ENCODE measurements at regions not wholly inside any gene's neighbourhood (a gene's known extent, or its start where the extent isn't known, plus 50 kb on each side); places are given as distances from the start of the nearest gene placed in this dataset.

DNA sequence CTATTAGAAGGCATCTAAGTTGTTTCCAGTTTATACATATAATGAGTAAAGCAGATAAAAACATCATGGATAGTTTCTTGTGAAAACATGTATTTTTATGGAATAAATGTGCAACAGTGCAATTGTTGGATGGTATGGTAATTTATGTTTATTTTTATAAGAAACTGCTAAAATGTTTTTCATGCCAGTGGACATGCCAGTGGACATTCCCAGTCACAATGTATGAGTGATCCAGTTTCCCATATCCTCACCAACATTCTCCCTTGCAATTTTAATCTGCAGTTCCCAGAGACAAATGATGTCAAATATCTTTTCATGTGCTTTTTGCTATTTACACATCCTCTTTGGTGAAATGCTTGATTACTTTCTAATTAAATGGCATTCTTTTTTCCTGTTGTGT, 818.6 kb downstream of the SUCLG1 start:
- intact Hi-C loops (cut with micrococcal nuclease; ENCODE audit: unreplicated experiment): no loop called here
- no peaks in the 10 kb centered on the region for H3K27me3 ChIP-seq (ENCODE audit: control insufficient read depth, insufficient read depth, low read length)
- H3K9me3 ChIP-seq (ENCODE audit: control insufficient read depth, insufficient read depth, low read depth, low read length): no peaks in the 10 kb centered on the region
- H3K36me3 ChIP-seq (ENCODE audit: control insufficient read depth, insufficient read depth, low read length): no peaks in the 10 kb centered on the region
- CTCF ChIA-PET: no interaction called here
- POLR2A ChIA-PET: no interaction called here
- BruUV-seq (replicated peaks): no TSS peak
- H3K27ac ChIP-seq (ENCODE audit: low read length): no peak overlapping the region
- no peak for TF ChIP-seq POLR2AphosphoS5 (IDR thresholded peaks at IDR 0.05; ENCODE audit: low read depth, low read length)
- no peak for TF ChIP-seq TCF7L2 (IDR thresholded peaks at IDR 0.05; ENCODE audit: low read depth, low read length)
- TF ChIP-seq, protein P1, sequence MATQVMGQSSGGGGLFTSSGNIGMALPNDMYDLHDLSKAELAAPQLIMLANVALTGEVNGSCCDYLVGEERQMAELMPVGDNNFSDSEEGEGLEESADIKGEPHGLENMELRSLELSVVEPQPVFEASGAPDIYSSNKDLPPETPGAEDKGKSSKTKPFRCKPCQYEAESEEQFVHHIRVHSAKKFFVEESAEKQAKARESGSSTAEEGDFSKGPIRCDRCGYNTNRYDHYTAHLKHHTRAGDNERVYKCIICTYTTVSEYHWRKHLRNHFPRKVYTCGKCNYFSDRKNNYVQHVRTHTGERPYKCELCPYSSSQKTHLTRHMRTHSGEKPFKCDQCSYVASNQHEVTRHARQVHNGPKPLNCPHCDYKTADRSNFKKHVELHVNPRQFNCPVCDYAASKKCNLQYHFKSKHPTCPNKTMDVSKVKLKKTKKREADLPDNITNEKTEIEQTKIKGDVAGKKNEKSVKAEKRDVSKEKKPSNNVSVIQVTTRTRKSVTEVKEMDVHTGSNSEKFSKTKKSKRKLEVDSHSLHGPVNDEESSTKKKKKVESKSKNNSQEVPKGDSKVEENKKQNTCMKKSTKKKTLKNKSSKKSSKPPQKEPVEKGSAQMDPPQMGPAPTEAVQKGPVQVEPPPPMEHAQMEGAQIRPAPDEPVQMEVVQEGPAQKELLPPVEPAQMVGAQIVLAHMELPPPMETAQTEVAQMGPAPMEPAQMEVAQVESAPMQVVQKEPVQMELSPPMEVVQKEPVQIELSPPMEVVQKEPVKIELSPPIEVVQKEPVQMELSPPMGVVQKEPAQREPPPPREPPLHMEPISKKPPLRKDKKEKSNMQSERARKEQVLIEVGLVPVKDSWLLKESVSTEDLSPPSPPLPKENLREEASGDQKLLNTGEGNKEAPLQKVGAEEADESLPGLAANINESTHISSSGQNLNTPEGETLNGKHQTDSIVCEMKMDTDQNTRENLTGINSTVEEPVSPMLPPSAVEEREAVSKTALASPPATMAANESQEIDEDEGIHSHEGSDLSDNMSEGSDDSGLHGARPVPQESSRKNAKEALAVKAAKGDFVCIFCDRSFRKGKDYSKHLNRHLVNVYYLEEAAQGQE (IDR thresholded peaks at IDR 0.05; ENCODE audit: insufficient read depth in 1 of 2, low read depth in 2 of 2, low read length in 1 of 2): no peak
- no peak for TF ChIP-seq SIN3A (IDR thresholded peaks at IDR 0.05; ENCODE audit: borderline replicate concordance, insufficient read depth, low read depth, low read length)
- TF ChIP-seq, protein P2, sequence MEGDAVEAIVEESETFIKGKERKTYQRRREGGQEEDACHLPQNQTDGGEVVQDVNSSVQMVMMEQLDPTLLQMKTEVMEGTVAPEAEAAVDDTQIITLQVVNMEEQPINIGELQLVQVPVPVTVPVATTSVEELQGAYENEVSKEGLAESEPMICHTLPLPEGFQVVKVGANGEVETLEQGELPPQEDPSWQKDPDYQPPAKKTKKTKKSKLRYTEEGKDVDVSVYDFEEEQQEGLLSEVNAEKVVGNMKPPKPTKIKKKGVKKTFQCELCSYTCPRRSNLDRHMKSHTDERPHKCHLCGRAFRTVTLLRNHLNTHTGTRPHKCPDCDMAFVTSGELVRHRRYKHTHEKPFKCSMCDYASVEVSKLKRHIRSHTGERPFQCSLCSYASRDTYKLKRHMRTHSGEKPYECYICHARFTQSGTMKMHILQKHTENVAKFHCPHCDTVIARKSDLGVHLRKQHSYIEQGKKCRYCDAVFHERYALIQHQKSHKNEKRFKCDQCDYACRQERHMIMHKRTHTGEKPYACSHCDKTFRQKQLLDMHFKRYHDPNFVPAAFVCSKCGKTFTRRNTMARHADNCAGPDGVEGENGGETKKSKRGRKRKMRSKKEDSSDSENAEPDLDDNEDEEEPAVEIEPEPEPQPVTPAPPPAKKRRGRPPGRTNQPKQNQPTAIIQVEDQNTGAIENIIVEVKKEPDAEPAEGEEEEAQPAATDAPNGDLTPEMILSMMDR (IDR thresholded peaks at IDR 0.05): no peak
- H3K4me3 ChIP-seq (ENCODE audit: low read depth in 2 of 2, low read length in 2 of 2): no peak overlapping the region
- in situ Hi-C loops (cut with HindIII; ENCODE audit: low pct_unique_long_range_greater_than_20kb, low sequenced_read_pairs): no loop called here
- H3K4me1 ChIP-seq (ENCODE audit: control insufficient read depth, insufficient read depth, low read length): no peaks in the 10 kb centered on the region
- ATAC-seq (no peak), DNase-seq (ENCODE audit: low read depth, low spot score) (no peak)

DNA sequence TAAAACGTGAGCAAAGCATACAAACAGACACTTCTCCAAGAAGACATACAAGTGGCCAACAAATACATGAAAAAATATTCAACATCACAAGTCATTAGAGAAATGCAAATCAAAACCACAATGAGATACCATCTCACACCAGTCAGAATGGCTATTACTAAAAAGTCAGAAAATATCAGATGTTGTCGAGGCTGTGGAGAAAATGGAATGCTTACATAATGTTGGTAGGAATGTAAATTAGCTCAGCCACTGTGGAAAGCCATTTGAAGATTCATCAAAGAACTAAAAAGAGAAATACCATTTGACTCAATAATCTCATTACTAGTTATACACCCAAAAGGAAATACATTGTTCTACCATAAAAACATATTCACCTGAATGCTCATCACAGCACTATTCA, 825.7 kb downstream of the SUCLG1 start:
- Histone ChIP-seq H3K4me3 (ENCODE audit: low read depth in 2 of 2, low read length in 2 of 2) (no peak overlapping the region), H3K36me3 (ENCODE audit: control insufficient read depth, insufficient read depth, low read length) (no peaks in the 10 kb centered on the region), H3K27ac (ENCODE audit: low read length) (no peak overlapping the region), H3K9me3 (ENCODE audit: control insufficient read depth, insufficient read depth, low read depth, low read length) (no peaks in the 10 kb centered on the region), H3K27me3 (ENCODE audit: control insufficient read depth, insufficient read depth, low read length) (no peaks in the 10 kb centered on the region), H3K4me1 (ENCODE audit: control insufficient read depth, insufficient read depth, low read length) (no peaks in the 10 kb centered on the region)
- DNase-seq (ENCODE audit: low read depth, low spot score): no peak
- BruUV-seq (replicated peaks): no TSS peak
- in situ Hi-C loops (cut with HindIII; ENCODE audit: low pct_unique_long_range_greater_than_20kb, low sequenced_read_pairs) (no loop called here), intact Hi-C loops (cut with micrococcal nuclease; ENCODE audit: unreplicated experiment) (no loop called here)
- ChIA-PET CTCF (no interaction called here), POLR2A (no interaction called here)
- TF ChIP-seq POLR2AphosphoS5 (IDR thresholded peaks at IDR 0.05; ENCODE audit: low read depth, low read length) (no peak), SIN3A (IDR thresholded peaks at IDR 0.05; ENCODE audit: borderline replicate concordance, insufficient read depth, low read depth, low read length) (no peak), TCF7L2 (IDR thresholded peaks at IDR 0.05; ENCODE audit: low read depth, low read length) (no peak)
- TF ChIP-seq, protein P2 (IDR thresholded peaks at IDR 0.05): no peak
- TF ChIP-seq, protein P1 (IDR thresholded peaks at IDR 0.05; ENCODE audit: insufficient read depth in 1 of 2, low read depth in 2 of 2, low read length in 1 of 2): no peak
- no peak for ATAC-seq

Data from Panc1 (cell line).